ENCODE measurements at regions not wholly inside any gene's neighbourhood (a gene's known extent, or its start where the extent isn't known, plus 50 kb on each side); places are given as distances from the start of the nearest gene placed in this dataset.

GRCh38 chr19:31160336-31160926, 188.8 kb downstream of the TSHZ3 start:
- H3K36me3 ChIP-seq = no peaks in the 10 kb centered on the region
- no peak overlapping the region for H3K27ac ChIP-seq
- no peaks in the 10 kb centered on the region for H3K9me3 ChIP-seq
- no peak for DNase-seq (ENCODE audit: low spot score in 2 of 2)
- no peak for TF ChIP-seq CTCF (IDR thresholded peaks at IDR 0.05)
- no peaks in the 10 kb centered on the region for H3K27me3 ChIP-seq
- no peaks in the 10 kb centered on the region for H3K4me1 ChIP-seq
- H3K4me3 ChIP-seq = no peak overlapping the region
- intact Hi-C loops (cut with DNase I) = no loop called here

GRCh38 chr19:31154021-31154420, 195.2 kb downstream of the TSHZ3 start:
- H3K36me3 ChIP-seq = no peaks in the 10 kb centered on the region
- intact Hi-C loops (cut with DNase I) = no loop called here
- TF ChIP-seq CTCF (IDR thresholded peaks at IDR 0.05) = no peak
- no peak overlapping the region for H3K4me3 ChIP-seq
- H3K27ac ChIP-seq = no peak overlapping the region
- no peaks in the 10 kb centered on the region for H3K4me1 ChIP-seq
- no peaks in the 10 kb centered on the region for H3K9me3 ChIP-seq
- no peaks in the 10 kb centered on the region for H3K27me3 ChIP-seq
- no peak for DNase-seq (ENCODE audit: low spot score in 2 of 2)

- no peak for TF ChIP-seq CTCF (IDR thresholded peaks at IDR 0.05)
- H3K36me3 ChIP-seq = no peaks in the 10 kb centered on the region
- H3K27me3 ChIP-seq = no peaks in the 10 kb centered on the region
- no peaks in the 10 kb centered on the region for H3K4me1 ChIP-seq
- no peak overlapping the region for H3K27ac ChIP-seq
- no peak for DNase-seq (ENCODE audit: low spot score in 2 of 2)
- no peaks in the 10 kb centered on the region for H3K9me3 ChIP-seq
- intact Hi-C loops (cut with DNase I) = no loop called here
- H3K4me3 ChIP-seq = no peak overlapping the region
Measured at GRCh38 chr19:31152906-31153305, 196.3 kb downstream of the TSHZ3 start.

- no peaks in the 10 kb centered on the region for H3K27me3 ChIP-seq
- DNase-seq (ENCODE audit: low spot score in 2 of 2) = no peak
- H3K27ac ChIP-seq = no peak overlapping the region
- intact Hi-C loops (cut with DNase I) = no loop called here
- H3K4me3 ChIP-seq = no peak overlapping the region
- H3K9me3 ChIP-seq = no peaks in the 10 kb centered on the region
- TF ChIP-seq CTCF (IDR thresholded peaks at IDR 0.05) = no peak
- H3K36me3 ChIP-seq = no peaks in the 10 kb centered on the region
- H3K4me1 ChIP-seq = no peaks in the 10 kb centered on the region
Measured at GRCh38 chr19:31149441-31149941, 199.7 kb downstream of the TSHZ3 start.

GRCh38 chr19:31148671-31149070, 200.6 kb downstream of the TSHZ3 start:
- no peak overlapping the region for H3K4me3 ChIP-seq
- H3K9me3 ChIP-seq = no peaks in the 10 kb centered on the region
- H3K27me3 ChIP-seq = no peaks in the 10 kb centered on the region
- TF ChIP-seq CTCF (IDR thresholded peaks at IDR 0.05) = no peak
- no peak for DNase-seq (ENCODE audit: low spot score in 2 of 2)
- no peak overlapping the region for H3K27ac ChIP-seq
- H3K36me3 ChIP-seq = no peaks in the 10 kb centered on the region
- H3K4me1 ChIP-seq = no peaks in the 10 kb centered on the region
- intact Hi-C loops (cut with DNase I) = no loop called here

- intact Hi-C loops (cut with DNase I) = no loop called here
- TF ChIP-seq CTCF (IDR thresholded peaks at IDR 0.05) = no peak
- H3K27me3 ChIP-seq = no peaks in the 10 kb centered on the region
- H3K4me1 ChIP-seq = no peaks in the 10 kb centered on the region
- no peaks in the 10 kb centered on the region for H3K9me3 ChIP-seq
- no peak overlapping the region for H3K4me3 ChIP-seq
- H3K27ac ChIP-seq = no peak overlapping the region
- no peak for DNase-seq (ENCODE audit: low spot score in 2 of 2)
- no peaks in the 10 kb centered on the region for H3K36me3 ChIP-seq
Measured at GRCh38 chr19:31147234-31147633, 202.0 kb downstream of the TSHZ3 start.

Measured in ascending aorta (tissue), 2 donors.